OCI-M1 (cell line): ENCODE measurements at regions not wholly inside any gene's neighbourhood (a gene's known extent, or its start where the extent isn't known, plus 50 kb on each side); places are given as distances from the start of the nearest gene placed in this dataset.

Experiments
- DNase-seq: peaks from one replicate; lab custom pipeline; 2025; lab: John Stamatoyannopoulos, UW

DNA sequence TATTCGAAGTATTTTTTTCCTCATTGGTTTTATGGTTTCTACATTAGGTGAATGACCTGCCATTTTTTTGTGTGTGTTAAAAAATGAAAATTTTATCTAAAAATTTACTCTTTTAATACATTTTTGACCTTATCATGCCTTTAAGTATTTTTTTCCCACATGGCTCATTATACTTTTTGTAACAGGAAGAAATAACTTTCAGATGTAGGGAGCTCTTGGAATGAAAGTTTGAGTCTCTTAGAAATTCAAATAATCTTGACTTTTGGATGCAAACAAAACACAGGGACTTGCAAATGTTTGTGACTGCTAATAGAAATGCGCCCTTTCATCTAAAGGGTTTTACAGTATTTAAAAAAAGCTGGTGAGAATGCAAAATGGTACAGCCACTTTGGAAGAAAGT, 457.9 kb downstream of the KLF5 start:
- DNase-seq: no peak

DNA sequence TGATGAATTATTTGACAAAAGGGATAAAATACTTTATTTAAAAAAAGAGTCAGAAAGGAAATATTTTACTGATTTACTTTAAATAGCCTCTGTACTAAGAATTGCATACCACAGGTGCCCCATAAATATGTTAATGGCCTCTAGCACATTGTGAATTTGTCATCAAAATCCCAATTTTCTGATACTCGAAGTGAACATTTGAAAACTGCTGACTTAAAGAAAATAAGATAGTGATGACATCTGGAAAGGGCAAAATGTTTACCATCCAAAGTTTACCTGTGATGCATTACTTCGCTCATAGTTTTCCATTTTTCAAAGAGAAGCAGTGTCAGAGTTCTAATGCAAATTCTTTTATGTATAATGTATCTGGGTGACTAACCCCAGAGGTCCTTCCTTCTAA, 455.4 kb downstream of the KLF5 start:
- DNase-seq: no peak

DNA sequence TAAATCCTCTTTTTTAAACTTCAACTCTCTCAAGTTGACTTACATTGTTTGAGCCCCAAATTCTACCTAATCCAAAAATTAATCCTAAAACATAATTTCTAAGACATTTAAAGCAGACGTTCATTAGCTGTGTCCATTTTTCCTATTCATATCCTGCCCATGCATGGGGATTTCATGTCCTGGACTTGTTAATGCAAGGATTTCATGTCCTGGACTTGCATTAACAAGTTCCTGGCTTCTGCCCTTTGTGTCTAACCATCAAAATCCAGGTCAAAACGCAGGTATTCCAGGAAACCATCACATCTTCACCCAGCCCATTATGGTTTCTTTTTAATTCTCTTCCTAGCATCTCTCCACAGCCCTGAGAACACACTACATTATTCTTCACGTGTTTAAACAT, 454.9 kb downstream of the KLF5 start:
- no peak for DNase-seq

DNA sequence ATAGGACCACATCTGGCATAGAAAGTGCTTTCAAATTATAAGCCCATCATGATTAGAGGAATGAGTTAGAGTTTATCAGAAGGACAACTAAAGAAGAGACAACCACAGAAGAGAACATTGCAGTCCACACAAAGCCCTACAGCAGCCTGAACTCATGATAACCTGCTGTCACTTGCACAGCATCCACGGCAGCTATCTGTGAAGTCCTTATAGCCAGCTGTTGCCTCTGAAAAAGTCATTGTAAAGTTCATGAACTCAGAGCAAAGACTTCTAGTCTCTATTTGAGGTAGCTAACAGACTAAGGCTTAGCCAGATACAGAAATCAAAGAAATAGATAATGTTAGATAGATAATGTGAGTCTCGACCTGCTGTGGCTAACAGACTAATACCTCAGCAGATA, 450.0 kb downstream of the KLF5 start:
- DNase-seq: peak; percentile 28

DNA sequence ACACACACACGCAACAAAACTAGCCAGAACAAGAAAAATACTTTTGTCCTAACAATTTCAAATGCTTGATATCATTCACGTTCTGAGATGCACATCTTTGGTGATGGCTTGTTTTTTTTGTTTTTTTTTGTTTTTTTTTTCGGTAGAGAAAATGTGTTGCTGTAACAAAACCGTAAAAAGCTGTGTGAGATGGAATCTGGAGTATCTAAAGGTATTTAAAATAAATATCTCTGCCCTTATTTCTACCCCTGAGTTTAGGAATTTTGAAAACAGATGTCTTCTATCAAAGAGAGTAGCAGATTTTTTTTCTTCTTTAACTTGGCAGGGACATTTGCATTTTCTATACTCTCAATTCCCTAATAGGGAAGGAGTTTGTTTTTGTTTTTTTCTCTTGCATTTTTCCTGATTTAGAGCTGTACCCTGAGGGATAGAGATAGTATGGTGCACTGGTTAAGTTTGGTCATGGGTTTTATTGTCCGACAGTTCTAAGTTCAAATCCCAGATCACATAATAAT, 446.6 kb downstream of the KLF5 start:
- DNase-seq: no peak

DNA sequence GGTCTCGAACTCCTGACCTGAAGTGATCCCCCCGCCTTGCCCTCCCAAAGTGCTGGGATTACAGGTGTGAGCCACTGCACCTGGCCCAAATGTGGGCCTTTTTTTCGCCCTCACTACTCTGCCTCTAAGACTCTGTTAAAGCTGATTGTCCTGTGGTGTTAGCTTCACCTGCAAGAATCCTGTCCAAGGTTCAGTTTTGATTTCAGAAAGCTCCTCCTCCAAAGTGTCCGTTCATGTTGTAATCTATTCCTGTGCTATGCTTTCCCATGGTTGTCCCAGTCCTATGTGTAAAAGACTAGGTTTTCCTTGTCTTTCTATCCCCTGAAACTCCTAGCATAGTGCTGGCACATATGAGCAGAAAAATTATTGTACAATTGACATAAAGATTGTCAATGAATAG, 440.9 kb downstream of the KLF5 start:
- no peak for DNase-seq

DNA sequence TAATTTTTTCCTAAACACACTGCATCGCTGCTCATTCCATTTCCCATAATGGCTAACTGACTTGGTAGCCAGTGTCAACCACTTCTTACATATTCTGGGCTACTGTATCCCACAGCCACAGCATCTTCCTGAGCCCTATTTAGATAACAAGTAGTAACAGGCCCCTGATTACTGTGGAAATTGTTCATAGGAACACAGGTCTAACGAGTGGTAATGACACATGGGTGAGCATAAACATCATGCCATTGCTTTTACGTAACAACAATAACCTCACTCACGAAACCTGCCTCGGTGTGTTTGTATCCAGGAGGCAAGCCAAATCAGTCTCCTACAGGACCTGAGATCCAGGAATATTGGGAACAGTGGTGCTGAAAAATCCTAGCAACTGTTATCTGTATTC, 438.6 kb downstream of the KLF5 start:
- no peak for DNase-seq

DNA sequence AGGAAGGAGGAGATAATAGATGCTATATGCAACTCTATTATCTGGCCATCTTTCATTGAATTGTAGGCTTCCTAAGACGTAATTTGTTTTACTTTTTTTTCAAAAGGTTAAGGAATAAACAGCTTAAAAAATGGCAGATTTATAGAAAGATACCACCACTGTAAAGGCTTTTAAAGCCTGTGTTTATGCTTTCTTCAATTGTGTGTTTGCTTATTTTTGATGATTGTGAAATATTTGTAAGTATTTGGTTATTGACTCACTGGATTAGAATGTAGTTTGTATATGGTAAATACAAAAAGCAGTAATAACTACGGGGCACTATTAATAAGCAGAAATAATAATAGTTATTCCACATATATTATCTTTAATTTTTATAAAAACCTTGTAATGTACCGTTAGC, 437.9 kb downstream of the KLF5 start:
- no peak for DNase-seq

DNA sequence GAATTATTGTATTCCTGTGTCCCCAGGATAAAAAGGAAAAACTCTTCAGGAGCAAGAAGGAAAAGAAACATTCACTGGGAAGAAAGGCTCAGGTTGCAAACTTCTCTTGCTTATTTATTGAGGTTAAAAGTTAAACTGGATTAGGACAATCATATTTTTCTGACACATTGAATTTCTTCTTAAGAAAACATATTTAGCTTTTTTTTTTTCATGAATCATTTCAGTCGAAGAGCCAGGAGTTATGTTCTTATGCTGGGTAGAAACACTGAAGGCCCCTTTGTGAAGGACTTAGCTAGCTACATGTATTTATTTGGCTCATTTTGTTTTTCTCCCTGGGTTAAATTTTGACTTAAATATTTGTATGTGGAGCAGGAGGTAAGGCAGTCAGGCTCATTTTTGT, 434.0 kb downstream of the KLF5 start:
- no peak for DNase-seq

DNA sequence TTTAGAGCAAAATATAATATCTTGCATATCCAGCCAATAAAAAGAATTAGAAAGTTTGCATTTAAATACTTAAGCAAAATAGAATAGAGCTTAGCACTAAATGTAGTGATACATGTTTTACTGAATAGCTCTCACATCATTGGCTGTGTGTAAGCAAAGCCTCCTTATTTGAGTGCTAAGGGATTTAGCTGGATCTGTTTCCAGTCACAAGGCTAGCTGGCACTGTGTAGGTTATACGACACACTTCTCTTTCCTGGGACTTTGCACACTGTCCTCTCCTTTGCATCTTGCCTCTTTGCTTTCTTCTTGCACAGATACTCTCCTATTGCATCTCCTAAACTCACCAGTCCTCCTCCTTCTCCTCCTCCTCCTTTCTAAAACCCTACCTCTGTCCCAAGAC, 423.8 kb downstream of the KLF5 start:
- no peak for DNase-seq

DNA sequence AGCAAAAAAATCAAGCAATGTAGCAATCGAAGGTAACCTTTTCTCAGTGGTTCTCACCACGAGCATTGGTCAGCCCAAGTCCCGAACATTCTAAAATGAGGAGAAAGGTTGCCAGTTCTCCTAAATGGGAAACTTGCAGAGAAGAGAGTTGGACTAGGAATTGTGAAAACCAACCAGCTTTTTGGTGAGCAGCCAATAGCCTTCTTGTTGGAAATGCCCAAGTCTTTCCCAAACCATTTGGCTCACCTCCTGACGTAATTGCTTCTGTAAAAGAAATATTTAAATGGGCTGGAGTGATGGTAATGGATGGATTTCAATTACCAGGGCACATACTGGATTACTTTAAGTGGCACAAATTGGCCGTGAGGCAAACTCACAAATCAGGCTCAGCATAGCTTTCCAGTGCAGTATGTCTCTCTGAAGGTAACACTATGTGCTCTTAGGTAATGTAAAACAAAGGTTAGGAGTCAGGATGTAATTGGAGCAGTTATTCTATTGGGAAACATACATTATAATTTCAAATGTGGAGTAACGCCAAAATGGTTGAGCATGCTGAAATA, 423.2 kb downstream of the KLF5 start:
- no peak for DNase-seq

DNA sequence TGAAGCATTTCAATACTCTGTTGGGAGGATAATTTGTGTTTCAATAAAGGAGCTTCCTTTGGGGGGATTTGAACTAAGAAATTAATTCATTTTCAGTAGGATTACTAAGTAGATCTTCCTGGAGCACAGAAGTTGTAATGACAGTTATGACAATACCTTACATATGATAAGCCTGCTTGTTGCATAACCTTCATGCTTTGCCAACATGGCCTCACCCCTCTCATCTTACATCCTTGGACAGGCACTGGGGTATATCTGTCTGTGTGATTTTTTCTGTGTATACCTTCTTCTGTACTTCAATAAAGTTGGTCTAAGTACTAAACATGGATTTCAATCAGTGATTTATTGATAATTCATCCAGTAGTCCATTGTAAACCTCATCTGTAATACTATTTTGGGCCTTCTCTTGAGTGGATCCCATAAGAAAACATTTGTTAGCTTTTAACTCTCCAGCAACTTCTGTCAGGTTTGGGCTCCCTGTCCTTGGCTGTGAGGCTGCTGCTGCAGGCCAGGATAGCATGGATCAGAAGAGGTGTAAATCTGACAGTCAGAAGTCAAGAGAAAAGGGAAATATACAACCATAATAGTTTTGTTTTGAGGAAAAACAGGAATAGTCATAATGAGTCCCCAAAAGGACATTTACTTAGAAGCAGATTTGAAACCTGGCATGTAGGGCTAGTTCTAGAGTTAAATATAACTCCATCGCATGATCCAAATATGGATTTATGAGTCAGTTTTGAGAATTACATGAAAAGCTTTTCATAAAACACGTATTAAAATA, 422.2 kb downstream of the KLF5 start:
- peak; percentile 15 for DNase-seq

DNA sequence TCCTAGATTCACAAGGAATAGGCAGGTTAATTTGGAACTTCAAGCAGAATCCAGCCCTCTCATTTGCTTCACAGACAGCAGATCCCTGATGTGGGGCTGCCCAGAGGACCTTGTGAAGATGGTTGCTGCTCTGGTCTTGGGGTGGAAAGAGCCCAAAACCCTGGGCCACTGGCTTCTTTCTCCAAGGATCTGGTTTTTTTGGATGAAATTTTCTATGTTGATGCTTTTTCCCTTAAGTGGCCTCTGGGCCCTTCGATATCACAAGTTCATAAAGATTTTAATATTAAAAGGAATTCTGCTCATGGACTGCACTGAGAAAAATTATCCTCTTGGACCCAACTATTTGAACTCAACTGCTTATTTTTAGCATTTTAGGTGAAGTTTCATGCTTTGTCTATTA, 421.1 kb downstream of the KLF5 start:
- no peak for DNase-seq

DNA sequence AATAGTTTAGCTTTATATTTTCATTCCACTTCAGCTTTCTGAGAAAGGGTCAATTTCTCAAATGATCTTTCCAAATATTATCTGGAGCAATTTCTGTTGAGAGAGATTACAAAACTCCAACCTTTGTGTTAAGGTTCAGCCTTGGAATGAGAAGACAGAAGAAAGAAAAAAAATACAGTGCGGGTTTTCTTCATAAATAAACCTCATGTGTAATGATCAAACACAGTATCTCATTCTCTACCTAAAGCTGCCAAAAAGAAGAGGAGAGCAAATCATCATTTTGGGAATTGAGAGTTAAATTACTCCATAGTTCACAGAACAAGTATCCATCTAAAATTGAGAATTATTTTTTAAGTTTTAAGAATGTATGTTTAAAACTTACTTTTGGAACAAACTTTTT, 420.5 kb downstream of the KLF5 start:
- no peak for DNase-seq

DNA sequence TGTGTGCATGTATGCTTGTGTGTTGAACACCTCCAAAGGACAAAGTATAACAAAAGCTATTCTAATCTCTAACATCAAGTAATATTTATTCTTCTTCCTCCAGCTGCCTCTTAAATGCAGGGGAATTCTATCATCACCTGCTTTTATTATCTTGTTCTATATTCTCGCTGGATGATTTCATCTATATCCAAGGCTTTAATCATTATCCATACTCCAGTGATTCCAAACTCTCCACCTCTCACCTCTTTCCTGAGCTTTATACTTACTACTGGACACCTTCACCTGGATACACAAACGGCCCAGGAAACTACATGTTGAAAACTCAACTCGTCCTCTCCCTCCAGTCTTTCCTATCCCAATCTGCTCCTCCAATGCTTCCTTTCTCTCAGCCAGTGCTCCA, 418.6 kb downstream of the KLF5 start:
- DNase-seq: no peak

DNA sequence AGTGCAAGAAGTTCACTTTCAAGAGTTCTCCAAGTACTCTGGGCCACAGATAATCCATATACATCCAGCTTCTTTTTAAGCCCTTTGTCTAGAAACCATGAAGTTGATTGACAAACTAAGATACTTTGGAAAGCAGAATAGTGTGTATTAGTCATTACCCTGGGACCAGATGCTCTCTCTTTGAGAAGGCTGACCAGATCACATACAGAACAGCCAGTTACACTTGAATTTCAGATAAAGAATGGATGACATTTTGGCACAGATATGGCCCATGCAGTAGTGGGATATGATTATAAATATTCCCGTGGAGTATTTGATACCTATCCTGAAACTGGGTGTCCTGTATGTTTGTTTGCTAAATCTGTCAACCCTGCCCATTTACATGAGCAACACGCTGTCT, 414.2 kb downstream of the KLF5 start:
- no peak for DNase-seq

DNA sequence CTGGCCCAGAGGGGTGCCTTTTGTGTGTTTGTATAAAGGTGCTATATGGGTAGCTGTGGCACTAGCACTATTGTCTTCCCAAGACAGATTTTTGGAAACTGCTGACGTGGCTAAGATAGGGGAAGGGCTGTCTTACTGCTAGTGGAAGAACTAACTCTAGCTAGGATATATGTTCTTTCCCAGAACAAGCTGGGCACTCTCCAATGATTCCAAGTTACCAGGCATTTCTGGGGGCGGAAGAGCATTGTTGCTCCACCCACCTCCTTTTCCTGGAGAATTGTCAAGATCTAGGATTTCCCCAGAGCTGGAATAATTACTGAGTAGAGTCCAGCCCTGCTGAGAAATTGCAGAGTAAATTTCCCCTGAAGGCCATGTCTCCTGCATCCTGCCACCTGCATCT, 408.3 kb downstream of the KLF5 start:
- no peak for DNase-seq

DNA sequence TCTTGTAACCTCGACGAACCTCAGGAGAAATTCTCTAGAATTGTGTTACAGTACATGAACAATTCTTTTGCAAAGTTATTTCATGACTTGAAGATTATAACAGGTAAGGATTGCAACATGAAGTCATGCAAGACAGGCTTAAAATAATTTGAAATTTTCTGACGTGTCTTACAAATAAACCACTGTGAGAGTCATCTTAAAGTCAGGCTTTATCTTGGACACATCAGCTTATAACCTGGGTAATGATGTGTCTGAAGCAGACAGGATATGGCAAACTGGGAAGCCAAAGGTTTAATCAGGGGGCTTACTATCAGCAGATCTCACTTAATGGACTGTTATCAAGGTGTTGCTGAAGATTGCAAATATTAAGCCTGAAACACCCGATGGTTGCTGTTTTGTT, 407.8 kb downstream of the KLF5 start:
- DNase-seq: no peak

DNA sequence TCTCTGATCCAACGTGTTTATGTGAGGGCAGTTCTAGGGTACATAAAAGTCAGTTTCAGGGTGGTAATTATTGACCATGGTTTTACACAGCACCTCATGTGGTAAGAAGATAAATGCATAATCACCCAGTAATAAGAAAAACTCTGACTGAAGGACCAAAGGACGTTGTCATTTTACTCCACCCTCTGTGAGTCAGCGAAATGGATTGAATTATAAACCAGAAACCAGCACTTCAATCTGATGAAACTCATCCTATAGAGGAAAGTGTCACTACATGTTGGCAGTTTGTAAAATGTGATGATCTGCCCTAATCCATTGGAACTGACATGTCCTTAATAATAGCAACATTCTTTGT, 406.8 kb downstream of the KLF5 start:
- peak; percentile 91 for DNase-seq

DNA sequence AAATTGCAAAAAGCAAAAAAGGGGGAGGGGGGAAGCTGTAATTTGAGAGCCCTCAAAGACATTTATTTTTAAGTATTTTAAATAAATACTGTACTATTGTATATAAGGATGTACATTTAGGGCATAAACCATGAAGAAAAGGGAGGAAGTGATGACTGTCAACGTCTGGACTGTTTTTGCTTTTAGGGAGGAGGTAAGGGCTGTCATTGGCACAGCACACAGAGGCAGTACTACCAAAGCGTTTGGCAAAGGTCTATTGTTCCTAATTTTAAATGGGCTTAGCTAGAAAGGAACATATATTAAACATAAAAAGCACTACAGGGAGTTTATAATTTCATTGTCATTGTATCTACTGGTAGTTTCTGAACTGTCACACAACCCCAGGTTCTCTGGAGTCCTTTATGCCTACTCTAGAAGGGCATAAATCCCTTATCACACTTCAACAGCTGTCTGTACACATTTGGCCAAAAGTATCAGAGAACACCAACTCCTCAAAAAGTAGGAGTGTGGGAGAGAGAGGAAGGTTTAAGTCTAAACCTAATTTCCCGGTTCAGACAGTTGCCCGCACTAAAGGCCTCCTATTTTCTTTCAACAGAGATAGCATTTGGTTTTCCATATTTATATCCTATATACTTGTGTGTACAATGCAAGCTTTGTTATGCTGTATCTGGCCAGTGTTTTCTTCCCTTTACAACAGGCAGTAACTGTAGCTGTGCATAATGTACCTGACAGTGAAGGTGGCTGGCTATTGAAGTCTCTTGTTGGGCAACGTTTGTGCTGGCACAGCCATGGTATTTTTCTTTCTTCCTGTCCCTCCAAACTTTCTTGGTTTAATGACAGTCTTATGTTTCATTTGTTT, 406.2 kb downstream of the KLF5 start:
- peak; percentile 91 for DNase-seq

DNA sequence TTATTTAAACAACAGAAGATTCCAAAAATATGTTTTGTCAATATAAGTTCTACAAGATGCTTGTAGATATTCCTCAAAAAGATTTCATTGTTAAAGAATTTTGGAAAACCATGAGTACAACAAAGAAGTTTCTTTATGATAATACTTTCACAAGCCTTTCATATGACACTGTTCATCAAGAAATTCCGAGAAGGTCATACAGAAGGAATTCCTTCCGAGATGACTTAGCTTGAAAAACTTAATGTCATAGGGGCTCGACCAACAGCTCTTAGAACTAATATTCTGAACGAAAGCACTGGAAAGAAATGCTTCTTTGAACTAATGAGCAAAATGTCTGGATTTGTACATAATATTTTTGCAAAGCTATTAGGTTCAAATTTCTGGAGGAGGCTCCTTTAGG, 403.4 kb downstream of the KLF5 start:
- no peak for DNase-seq

DNA sequence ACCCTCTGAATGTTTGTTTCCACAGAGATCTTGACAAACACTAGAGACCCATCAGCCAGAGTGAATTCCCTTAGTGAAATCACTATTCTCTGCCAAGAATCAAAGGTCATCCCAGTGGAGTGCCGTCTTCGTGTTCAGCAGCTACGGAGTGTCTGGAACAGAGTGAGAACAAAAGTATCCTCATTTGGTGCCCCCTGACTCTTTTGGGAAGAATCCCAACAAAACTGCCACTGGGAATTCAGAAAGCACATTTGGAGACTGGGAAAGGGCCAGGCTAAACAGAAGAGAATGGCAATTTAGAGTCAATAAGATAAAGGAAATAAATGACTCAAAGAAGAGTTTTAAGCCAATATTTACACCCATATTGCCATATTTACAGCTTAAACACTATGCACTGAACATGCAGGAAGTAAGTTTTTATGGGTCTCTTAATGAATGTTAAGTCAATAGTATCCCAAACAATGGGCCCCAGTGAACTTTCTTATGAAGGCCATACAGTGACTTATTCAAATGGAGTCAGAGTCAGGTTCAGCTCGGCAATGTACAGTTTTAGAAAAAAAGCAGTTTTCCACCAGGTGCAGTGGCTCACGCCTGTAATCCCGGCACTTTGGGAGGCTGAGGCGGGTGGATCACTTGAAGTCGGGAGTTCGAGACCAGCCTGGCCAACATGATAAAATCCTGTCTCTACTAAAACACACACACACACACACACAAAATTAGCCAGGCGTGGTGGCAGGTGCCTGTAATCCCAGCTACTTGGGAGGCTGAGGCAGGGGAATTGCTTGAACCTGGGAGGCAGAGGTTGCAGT, 392.6 kb downstream of the KLF5 start:
- no peak for DNase-seq
